Hepatocyte (in vitro differentiated cells): ENCODE measurements at regions not wholly inside any gene's neighbourhood (a gene's known extent, or its start where the extent isn't known, plus 50 kb on each side); places are given as distances from the start of the nearest gene placed in this dataset.

ENCODE experiments used
- EZH2 ChIP-seq: fragments of 200-600 bp; sonication (generic); IDR thresholded peaks from 2 replicates; pipeline ENCODE4 v1.6.1; 2016; ENCODE audit warnings: antibody characterized with exemption, mild to moderate bottlenecking, borderline replicate concordance
- EZH2phosphoT487 ChIP-seq: fragments of 200-600 bp; sonication (generic); IDR thresholded peaks from one replicate; pipeline ENCODE4 v1.6.1; 2018; ENCODE audit warnings: antibody characterized with exemption, mild to moderate bottlenecking, low read depth, moderate library complexity; ENCODE audit not compliant: unreplicated experiment, severe bottlenecking
- TF ChIP-seq, protein P1 (sequence below): fragments of 200-600 bp; sonication (generic); IDR thresholded peaks from 2 replicates; pipeline ENCODE4 v1.5.1; 2016; ENCODE audit warnings: antibody characterized with exemption, mild to moderate bottlenecking; ENCODE audit not compliant: poor library complexity

DNA sequence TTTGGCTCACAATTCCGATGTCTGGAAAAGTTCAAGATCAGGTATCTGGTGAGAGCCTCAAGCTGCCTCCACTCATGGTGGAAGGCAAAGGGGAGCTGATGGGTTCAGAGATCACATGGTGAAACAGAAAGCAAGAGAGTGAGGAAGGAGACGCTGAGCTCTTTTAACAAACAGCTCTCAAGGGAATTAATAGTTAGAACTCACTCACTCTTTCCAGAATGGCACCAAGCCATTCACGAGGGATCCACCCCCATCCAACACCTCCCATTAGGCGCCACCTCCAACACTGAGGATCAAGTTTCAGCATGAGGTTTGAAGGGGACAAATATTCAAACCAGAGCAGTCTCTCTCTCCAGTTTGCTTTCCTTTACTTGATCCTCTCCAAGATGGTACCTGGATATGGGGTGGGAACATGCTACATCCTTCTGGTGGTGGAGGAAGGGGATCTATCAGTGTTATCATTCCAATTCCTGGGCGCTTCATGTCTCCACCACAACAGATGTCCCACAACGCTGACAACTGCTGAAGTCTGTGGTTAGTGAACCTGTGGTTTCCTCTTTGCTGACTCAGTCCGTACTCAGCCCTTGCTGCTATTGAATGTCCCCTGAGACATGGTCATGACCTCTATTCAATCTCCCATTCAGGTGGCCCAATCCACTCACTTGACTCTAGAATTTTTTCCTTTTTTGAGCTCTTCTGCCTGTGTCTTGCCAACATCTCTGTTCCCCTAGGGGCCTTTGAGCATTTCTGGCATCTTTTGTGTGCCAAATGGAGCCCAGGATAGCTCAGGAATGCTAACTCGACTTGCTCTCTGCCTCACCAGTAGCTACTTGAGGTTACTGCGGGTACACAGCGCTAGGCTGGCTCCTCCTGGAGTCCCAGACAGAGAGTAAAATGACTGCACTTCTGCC, 395.2 kb downstream of the MID1IP1 start:
- TF ChIP-seq, protein P1, sequence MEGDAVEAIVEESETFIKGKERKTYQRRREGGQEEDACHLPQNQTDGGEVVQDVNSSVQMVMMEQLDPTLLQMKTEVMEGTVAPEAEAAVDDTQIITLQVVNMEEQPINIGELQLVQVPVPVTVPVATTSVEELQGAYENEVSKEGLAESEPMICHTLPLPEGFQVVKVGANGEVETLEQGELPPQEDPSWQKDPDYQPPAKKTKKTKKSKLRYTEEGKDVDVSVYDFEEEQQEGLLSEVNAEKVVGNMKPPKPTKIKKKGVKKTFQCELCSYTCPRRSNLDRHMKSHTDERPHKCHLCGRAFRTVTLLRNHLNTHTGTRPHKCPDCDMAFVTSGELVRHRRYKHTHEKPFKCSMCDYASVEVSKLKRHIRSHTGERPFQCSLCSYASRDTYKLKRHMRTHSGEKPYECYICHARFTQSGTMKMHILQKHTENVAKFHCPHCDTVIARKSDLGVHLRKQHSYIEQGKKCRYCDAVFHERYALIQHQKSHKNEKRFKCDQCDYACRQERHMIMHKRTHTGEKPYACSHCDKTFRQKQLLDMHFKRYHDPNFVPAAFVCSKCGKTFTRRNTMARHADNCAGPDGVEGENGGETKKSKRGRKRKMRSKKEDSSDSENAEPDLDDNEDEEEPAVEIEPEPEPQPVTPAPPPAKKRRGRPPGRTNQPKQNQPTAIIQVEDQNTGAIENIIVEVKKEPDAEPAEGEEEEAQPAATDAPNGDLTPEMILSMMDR = no peak
- no peak for TF ChIP-seq EZH2
- TF ChIP-seq EZH2phosphoT487 = no peak
